Ovary (tissue), 3 donors: ENCODE measurements at regions not wholly inside any gene's neighbourhood (a gene's known extent, or its start where the extent isn't known, plus 50 kb on each side); places are given as distances from the start of the nearest gene placed in this dataset.

Experiments used
- CTCF ChIP-seq, 3 donors: fragments of 450-650 bp in 2 of 3; fragments of 200-600 bp in 1 of 3; IDR thresholded peaks; one replicate each; pipeline versions ENCODE4 v1.5.1 to v1.8.0; 2016 to 2022; ENCODE audit warnings: antibody characterized with exemption in 3 of 3, mild to moderate bottlenecking in 1 of 3
- EP300 ChIP-seq: sonication (generic); formaldehyde crosslinking; IDR thresholded peaks from one replicate; pipeline ENCODE4 v1.6.1; 2017; ENCODE audit warnings: antibody characterized with exemption
- POLR2A ChIP-seq: fragments of 450-650 bp; IDR thresholded peaks from one replicate; pipeline ENCODE4 v1.6.1; 2017; ENCODE audit warnings: antibody characterized with exemption, mild to moderate bottlenecking, moderate library complexity
- donor health status: DM: no; HTN: no; CAD: no.

- TF ChIP-seq CTCF (IDR thresholded peaks at IDR 0.05) (no peak), EP300 (no peak), POLR2A (no peak)
These were observed 73.8 kb upstream of the JADE1 start for GRCh38 chr4:128735714-128736113.
